GM19328 (cell line): ENCODE measurements at regions not wholly inside any gene's neighbourhood (a gene's known extent, or its start where the extent isn't known, plus 50 kb on each side); places are given as distances from the start of the nearest gene placed in this dataset.
"Not testable (repeated sequence)": the region's sequence is repeated elsewhere in the genome, so short reads cannot be mapped to it uniquely, and the experiment has no call there.

ENCODE experiments used
- ATAC-seq: cut with Tn5 transposase; IDR thresholded peaks from one replicate; pipeline ENCODE4 v1.9.1; 2021; ENCODE audit warnings: mild to moderate bottlenecking, moderate library complexity; ENCODE audit not compliant: unreplicated experiment

GRCh38 chr14:44873536-44873935, 88.2 kb downstream of the KLHL28 start:
- no peak for ATAC-seq

- ATAC-seq = no peak
These were observed 95.0 kb downstream of the KLHL28 start for GRCh38 chr14:44866770-44867169.

DNA sequence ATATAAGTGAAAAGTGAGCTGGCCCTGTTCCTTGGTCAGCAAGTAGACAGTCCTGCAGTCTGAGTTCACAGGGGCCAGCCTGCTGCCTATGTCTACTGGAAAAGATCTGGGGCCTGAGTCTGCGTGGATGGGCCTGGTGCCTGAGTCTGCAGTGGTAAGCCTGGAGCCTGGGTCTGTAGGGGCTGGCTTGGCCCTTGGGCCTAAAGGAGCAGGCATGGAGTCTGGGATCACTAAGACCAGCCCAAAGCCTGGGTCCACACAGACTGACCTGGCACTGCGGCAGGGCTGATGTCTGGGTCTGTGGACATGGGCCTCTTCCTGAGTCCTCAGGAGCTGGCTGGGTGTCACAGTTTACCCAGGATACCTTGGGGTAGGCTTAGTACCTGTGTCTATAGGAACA, 95.4 kb downstream of the KLHL28 start:
- ATAC-seq = no peak

DNA sequence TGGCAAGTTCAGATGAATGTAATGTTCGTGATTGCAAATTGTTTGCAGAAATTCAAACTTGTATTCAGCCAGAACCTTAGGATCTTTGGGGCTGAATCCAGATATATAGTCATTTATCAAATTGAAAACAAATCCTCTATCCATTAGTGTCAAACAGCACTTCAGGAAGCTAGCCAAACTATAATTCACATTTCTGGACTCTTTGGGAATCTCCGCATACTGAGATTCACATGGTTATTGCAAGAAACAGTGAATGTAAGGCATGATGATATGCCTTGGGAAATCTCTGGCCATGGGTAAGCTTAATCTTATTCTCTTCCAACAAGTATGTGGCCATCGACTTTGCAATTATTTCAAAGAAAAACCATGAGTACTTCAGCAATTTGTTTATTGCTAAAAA, 98.5 kb downstream of the KLHL28 start:
- no peak for ATAC-seq

DNA sequence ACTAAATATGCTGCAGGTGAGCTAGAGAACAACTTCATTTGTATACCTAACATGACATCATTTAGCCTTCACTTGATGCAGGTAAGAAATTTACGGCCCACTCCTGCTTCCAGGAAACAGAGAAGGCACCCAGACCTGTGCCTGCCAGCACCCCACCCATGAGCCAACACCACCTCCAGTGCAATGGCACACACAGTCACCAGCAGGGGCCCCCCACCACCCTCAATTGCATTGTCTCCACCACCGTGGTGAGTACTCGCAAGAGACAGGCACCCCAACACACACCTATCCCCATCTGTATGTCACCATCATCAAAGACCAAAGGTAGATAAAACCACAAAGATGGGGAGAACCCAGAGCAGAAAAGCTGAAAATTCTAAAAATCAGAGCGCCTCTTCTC, 107.6 kb downstream of the KLHL28 start:
- ATAC-seq = no peak

- no peak for ATAC-seq
These were observed 114.0 kb downstream of the KLHL28 start for GRCh38 chr14:44847526-44848309.

GRCh38 chr14:44846232-44846824, 115.4 kb downstream of the KLHL28 start:
- ATAC-seq = peak; percentile 57

DNA sequence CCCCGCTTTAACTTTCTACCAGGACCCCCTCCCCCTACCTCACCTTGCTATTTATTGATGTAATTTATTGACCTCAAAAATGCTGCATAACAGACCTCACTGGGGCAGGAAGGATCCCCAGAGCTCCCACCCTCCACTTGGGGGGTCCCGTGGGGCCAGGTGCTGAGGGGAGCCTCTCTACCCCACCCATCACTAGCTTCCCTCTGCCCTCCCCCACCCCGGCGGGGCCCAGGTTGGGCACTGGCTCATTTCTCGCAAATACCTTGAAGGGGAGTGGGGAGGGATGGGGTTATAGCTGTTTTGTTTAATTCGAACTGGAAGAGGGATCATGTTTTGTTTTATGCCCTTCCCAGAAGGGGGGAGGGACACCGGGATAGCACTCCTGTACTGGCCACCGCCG, 125.8 kb downstream of the KLHL28 start:
- not testable (repeated sequence) for ATAC-seq

- no peak for ATAC-seq
These were observed 128.2 kb downstream of the KLHL28 start for GRCh38 chr14:44833376-44834060.

- ATAC-seq = no peak
These were observed 131.4 kb downstream of the KLHL28 start for GRCh38 chr14:44830371-44830770.

DNA sequence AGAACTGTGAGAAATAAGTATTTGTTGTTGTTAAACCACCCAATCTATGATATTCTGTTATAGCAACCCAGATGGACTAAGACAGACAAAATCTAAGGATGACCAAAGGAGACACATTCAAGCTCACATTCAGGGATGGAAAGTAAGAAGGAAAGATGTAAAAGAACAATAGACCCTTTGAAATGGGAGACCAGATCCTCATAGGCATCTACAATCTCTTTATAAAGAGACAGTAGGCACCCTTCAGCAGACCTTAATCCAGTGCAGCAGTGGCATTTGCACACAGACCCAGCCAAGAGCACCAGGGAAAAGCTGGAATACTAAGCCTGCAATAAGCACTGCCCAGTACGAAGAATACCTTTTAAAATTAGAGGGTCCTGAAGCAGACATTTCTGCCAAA, 132.7 kb downstream of the KLHL28 start:
- no peak for ATAC-seq

DNA sequence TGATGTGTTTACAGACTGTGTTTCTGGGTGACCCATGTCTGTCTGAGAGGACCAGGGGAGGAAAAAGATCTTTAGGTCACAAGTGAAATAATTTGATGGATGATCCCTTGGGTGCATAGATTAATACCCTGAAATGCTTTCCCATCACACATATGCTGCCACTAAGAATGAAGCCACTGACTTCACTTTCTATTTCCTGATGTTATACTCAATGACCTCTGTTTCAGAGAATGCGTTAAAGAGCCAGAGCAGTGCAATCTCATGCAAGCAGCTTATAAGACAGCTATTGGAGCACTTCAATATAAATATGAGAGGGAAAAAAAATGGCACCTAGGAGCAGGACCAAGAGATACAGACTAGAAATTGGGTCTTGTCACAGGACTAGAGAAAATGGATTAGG, 133.7 kb downstream of the KLHL28 start:
- ATAC-seq = no peak

GRCh38 chr14:44820230-44820964, 141.3 kb downstream of the KLHL28 start:
- no peak for ATAC-seq

DNA sequence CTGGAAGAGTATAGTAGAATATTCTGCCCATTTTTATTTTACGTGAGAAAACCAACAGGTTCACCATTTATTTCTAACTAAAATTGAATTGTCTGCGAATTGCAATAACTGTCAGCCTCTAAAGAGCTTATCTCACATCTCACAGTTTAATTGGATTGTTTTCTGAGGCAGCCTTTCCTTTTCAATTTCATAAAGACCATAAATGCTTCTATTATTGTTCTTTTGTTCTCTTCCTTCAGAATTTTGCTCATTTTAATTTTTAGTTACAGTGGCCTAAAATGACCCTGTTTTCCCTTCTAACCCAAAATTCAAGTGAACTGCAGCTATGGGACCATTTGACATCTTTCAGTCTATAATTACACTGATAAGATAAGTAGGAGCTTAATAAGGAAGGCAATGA, 147.6 kb downstream of the KLHL28 start:
- ATAC-seq = no peak

- ATAC-seq = no peak
These were observed 149.1 kb downstream of the KLHL28 start for GRCh38 chr14:44812672-44813071.

GRCh38 chr14:44804391-44804790, 157.4 kb downstream of the KLHL28 start:
- ATAC-seq = no peak

DNA sequence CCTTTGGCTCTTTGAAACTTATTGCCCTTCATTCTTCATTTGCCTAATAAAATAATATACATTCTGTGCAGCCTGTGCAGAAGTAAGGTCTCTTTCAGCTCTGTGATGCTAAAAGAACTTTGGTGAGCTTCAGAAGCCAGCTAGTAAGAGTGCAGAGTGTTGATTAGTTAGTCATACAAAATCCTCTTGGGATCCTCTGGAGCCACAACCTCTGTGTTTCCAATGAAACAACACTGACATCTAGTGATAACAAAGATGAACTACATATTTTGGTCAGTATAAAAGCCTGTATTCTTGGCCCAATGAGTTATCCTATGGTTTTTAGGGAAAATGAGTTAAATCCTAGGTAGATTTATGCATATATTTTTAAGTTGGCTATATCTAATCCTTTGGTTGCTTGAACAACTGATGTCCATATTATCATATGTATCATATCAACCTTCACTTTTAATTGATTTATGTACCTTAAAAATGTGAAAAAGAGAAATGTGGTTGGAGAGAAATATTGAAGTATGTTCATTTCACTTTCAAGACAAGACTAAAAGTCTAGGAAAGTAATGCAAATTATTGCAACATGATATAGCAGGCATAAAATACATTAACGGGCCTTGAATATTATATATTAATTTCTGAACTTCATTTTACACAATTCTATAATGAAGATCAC, 158.4 kb downstream of the KLHL28 start:
- ATAC-seq = peak; percentile 64

DNA sequence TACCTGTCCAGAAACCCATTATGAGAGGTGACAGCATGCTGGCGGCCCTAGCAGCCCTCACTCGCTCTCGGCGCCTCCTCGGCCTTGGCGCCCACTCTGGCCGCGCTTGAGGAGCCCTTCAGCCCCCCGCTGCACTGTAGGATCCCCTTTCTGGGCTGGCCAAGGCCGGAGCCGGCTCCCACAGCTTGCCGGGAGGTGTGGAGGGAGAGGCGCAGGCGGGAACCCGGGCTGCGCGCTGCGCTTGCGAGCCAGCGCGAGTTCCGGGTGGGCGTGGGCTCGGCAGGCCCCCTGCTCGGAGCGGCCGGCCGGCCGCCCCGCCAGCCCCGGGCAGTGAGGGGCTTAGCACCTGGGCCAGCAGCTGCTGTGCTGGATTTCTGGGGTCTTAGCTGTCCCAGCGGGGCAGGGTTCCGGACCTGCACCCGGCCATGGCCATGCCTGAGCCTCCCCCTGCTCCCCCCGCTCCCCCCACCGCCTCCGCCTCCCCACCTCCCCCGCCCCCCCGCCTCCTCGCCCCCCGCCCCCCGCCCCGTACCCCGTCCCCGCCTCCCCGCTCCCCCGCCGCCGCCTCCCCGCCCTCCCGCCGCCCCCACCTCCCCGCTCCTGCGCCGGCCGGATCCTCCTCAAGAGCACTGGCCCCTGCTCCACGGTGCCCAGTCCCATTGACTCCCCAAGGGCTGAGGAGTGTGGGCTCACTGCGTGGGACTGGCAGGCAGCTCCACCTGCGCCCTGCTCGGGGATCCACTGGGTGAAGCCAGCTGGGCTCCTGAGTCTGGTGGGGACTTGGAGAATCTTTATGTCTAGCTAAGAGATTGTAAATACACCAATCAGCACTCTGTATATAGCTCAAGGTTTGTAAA, 163.1 kb downstream of the KLHL28 start:
- no peak for ATAC-seq

DNA sequence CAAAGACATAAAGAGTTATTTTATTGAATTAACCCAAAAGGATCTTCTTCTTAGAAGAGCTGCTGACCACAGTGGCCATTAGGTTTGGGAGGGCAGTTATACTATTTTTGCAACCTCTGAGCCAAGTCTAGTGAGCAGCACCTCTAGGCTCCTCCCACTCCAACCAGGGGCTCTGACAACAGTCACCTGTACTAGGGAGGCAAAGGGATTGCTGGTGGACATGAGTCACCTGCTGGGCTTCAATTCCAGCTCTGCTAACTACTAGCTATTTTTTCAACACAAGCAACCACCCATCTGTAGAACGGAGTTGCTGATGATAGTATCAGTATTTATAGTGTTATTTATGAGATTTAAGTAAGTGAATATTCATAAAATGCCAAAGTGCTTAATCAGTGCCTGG, 166.0 kb downstream of the KLHL28 start:
- no peak for ATAC-seq

- ATAC-seq = no peak
These were observed 170.0 kb downstream of the KLHL28 start for GRCh38 chr14:44791730-44792129.
